SK-N-SH treated with all-trans-retinoic acid at 6 μM for 48 hours (cell line): ENCODE measurements at regions not wholly inside any gene's neighbourhood (a gene's known extent, or its start where the extent isn't known, plus 50 kb on each side); places are given as distances from the start of the nearest gene placed in this dataset.

Source experiments
- ISL1 ChIP-seq: fragments of 250-450 bp; sonication (Bioruptor Pico); IDR thresholded peaks from 2 replicates; pipeline ENCODE4 v2.1.2; 2022; ENCODE audit warnings: mild to moderate bottlenecking, moderate library complexity
- POU6F1 ChIP-seq: fragments of 250-450 bp; sonication (Bioruptor Pico); IDR thresholded peaks from 2 replicates; pipeline ENCODE4 v1.8.0; 2021; ENCODE audit warnings: low read depth, mild to moderate bottlenecking, moderate library complexity, borderline replicate concordance
- RARB ChIP-seq: fragments of 250-450 bp; sonication (Bioruptor Pico); IDR thresholded peaks from 2 replicates; pipeline ENCODE4 v1.8.0; 2021; ENCODE audit warnings: mild to moderate bottlenecking, moderate library complexity
- SNAI2 ChIP-seq: fragments of 250-450 bp; sonication (Bioruptor Pico); IDR thresholded peaks from 2 replicates; pipeline ENCODE4 v1.5.0; 2020; ENCODE audit warnings: mild to moderate bottlenecking, moderate library complexity
- TCF4 ChIP-seq: fragments of 250-450 bp; sonication (Bioruptor Pico); IDR thresholded peaks from 2 replicates; pipeline ENCODE4 v1.8.0; 2021; ENCODE audit warnings: mild to moderate bottlenecking, moderate library complexity, borderline replicate concordance
- ZFP3 ChIP-seq: fragments of 250-450 bp; sonication (Bioruptor Pico); IDR thresholded peaks from 2 replicates; pipeline ENCODE4 v1.5.0; 2020; ENCODE audit warnings: mild to moderate bottlenecking, moderate library complexity
- ZFP30 ChIP-seq: fragments of 450-650 bp; formaldehyde crosslinking; IDR thresholded peaks from 2 replicates; pipeline ENCODE4 v1.5.0; 2022; ENCODE audit warnings: mild to moderate bottlenecking, moderate library complexity
- ZNF565 ChIP-seq: fragments of 450-650 bp; formaldehyde crosslinking; conservative IDR thresholded peaks from 2 replicates; pipeline ENCODE4 v1.5.0; 2020; ENCODE audit warnings: low read depth, mild to moderate bottlenecking, moderate library complexity
- ZNF70 ChIP-seq: fragments of 450-650 bp; formaldehyde crosslinking; IDR thresholded peaks from 2 replicates; pipeline ENCODE4 v1.5.0; 2020; ENCODE audit warnings: mild to moderate bottlenecking, moderate library complexity
- ZNF8 ChIP-seq: fragments of 450-650 bp; formaldehyde crosslinking; IDR thresholded peaks from 2 replicates; pipeline ENCODE4 v1.5.0; 2020; ENCODE audit warnings: mild to moderate bottlenecking, moderate library complexity
- TF ChIP-seq, protein P1 (sequence below): fragments of 250-450 bp; sonication (Bioruptor Pico); IDR thresholded peaks from 2 replicates; pipeline ENCODE4 v1.8.0; 2020; ENCODE audit warnings: mild to moderate bottlenecking, moderate library complexity, borderline replicate concordance
- TF ChIP-seq, protein P2 (sequence below): fragments of 250-450 bp; sonication (Bioruptor Pico); IDR thresholded peaks from 2 replicates; pipeline ENCODE4 v1.5.1; 2021; ENCODE audit warnings: mild to moderate bottlenecking, moderate library complexity

GRCh38 chr10:124344266-124344590 lies 74.5 kb downstream of the OAT start:
- TF ChIP-seq SNAI2 (CRISPR knock-in tag), result no peak
- no peak for TF ChIP-seq ZFP30 (CRISPR knock-in tag)
- no peak for TF ChIP-seq POU6F1 (CRISPR knock-in tag)
- TF ChIP-seq, protein P1, sequence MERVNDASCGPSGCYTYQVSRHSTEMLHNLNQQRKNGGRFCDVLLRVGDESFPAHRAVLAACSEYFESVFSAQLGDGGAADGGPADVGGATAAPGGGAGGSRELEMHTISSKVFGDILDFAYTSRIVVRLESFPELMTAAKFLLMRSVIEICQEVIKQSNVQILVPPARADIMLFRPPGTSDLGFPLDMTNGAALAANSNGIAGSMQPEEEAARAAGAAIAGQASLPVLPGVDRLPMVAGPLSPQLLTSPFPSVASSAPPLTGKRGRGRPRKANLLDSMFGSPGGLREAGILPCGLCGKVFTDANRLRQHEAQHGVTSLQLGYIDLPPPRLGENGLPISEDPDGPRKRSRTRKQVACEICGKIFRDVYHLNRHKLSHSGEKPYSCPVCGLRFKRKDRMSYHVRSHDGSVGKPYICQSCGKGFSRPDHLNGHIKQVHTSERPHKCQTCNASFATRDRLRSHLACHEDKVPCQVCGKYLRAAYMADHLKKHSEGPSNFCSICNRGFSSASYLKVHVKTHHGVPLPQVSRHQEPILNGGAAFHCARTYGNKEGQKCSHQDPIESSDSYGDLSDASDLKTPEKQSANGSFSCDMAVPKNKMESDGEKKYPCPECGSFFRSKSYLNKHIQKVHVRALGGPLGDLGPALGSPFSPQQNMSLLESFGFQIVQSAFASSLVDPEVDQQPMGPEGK (CRISPR knock-in tag), result no peak
- TF ChIP-seq ZNF70 (CRISPR knock-in tag), result no peak
- TF ChIP-seq TCF4 (CRISPR knock-in tag), result no peak
- no peak for TF ChIP-seq RARB (CRISPR knock-in tag)
- TF ChIP-seq, protein P2, sequence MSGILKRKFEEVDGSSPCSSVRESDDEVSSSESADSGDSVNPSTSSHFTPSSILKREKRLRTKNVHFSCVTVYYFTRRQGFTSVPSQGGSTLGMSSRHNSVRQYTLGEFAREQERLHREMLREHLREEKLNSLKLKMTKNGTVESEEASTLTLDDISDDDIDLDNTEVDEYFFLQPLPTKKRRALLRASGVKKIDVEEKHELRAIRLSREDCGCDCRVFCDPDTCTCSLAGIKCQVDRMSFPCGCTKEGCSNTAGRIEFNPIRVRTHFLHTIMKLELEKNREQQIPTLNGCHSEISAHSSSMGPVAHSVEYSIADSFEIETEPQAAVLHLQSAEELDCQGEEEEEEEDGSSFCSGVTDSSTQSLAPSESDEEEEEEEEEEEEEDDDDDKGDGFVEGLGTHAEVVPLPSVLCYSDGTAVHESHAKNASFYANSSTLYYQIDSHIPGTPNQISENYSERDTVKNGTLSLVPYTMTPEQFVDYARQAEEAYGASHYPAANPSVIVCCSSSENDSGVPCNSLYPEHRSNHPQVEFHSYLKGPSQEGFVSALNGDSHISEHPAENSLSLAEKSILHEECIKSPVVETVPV (CRISPR knock-in tag), result no peak
- no peak for TF ChIP-seq ZNF565 (CRISPR knock-in tag)
- TF ChIP-seq ZNF8 (CRISPR knock-in tag), result no peak
- TF ChIP-seq ISL1 (CRISPR knock-in tag), result no peak
- no peak for TF ChIP-seq ZFP3 (CRISPR knock-in tag)
